HG02610 (cell line): ENCODE measurements at regions not wholly inside any gene's neighbourhood (a gene's known extent, or its start where the extent isn't known, plus 50 kb on each side); places are given as distances from the start of the nearest gene placed in this dataset.

Experiments used
- ATAC-seq: cut with Tn5 transposase; IDR thresholded peaks from one replicate; pipeline ENCODE4 v1.9.1; 2021; ENCODE audit warnings: mild to moderate bottlenecking, moderate library complexity; ENCODE audit not compliant: unreplicated experiment

- no peak for ATAC-seq
Observed at GRCh38 chr16:49128740-49129139, 152.9 kb downstream of the CBLN1 start.

GRCh38 chr16:49127103-49127502, 154.5 kb downstream of the CBLN1 start:
- ATAC-seq: no peak

- ATAC-seq: no peak
Observed at GRCh38 chr16:49121636-49122035, 160.0 kb downstream of the CBLN1 start.

GRCh38 chr16:49120631-49121030, 161.0 kb downstream of the CBLN1 start:
- ATAC-seq: no peak

GRCh38 chr16:49116873-49117272, 164.8 kb downstream of the CBLN1 start:
- ATAC-seq: no peak

GRCh38 chr16:49115956-49116355, 165.7 kb downstream of the CBLN1 start:
- ATAC-seq: no peak

- no peak for ATAC-seq
Observed at GRCh38 chr16:49112754-49113153, 168.9 kb downstream of the CBLN1 start.

- ATAC-seq: no peak
Observed at GRCh38 chr16:49111351-49111750, 170.3 kb downstream of the CBLN1 start.

- no peak for ATAC-seq
Observed at GRCh38 chr16:49108611-49109010, 173.0 kb downstream of the CBLN1 start.

- no peak for ATAC-seq
Observed at GRCh38 chr16:49103298-49103697, 178.3 kb downstream of the CBLN1 start.

GRCh38 chr16:49101997-49102396, 179.6 kb downstream of the CBLN1 start:
- ATAC-seq: no peak

- ATAC-seq: no peak
Observed at GRCh38 chr16:49100366-49100765, 181.3 kb downstream of the CBLN1 start.

- no peak for ATAC-seq
Observed at GRCh38 chr16:49097964-49098363, 183.7 kb downstream of the CBLN1 start.

- ATAC-seq: no peak
Observed at GRCh38 chr16:49096176-49096945, 185.3 kb downstream of the CBLN1 start.

GRCh38 chr16:49095539-49095938, 186.1 kb downstream of the CBLN1 start:
- no peak for ATAC-seq

- ATAC-seq: no peak
Observed at GRCh38 chr16:49094471-49094870, 187.2 kb downstream of the CBLN1 start.

GRCh38 chr16:49093939-49094338, 187.7 kb downstream of the CBLN1 start:
- no peak for ATAC-seq

- no peak for ATAC-seq
Observed at GRCh38 chr16:49092704-49093103, 188.9 kb downstream of the CBLN1 start.

- no peak for ATAC-seq
Observed at GRCh38 chr16:49089533-49089932, 192.1 kb downstream of the CBLN1 start.

- no peak for ATAC-seq
Observed at GRCh38 chr16:49089039-49089438, 192.6 kb downstream of the CBLN1 start.

- no peak for ATAC-seq
Observed at GRCh38 chr16:49085686-49086085, 196.0 kb downstream of the CBLN1 start.

GRCh38 chr16:49084628-49085390, 196.8 kb downstream of the CBLN1 start:
- no peak for ATAC-seq
